Lower lobe of right lung (tissue), 2 donors: ENCODE measurements at regions not wholly inside any gene's neighbourhood (a gene's known extent, or its start where the extent isn't known, plus 50 kb on each side); places are given as distances from the start of the nearest gene placed in this dataset.

Experiments used
- ATAC-seq, 2 donors: fragments of 200-7000 bp; cut with Tn5 transposase; one replicate each; pipeline ENCODE4 v1.9.1; 2020 to 2022; ENCODE audit warnings: mild to moderate bottlenecking in 2 of 2, moderate library complexity in 2 of 2
- DNase-seq: peaks from one replicate; pipeline ENCODE4 v3.0.0-alpha.2; 2020
- H3K27ac ChIP-seq: fragments of 200-600 bp; one replicate; pipeline ENCODE4 v1.8.0; 2022
- H3K27me3 ChIP-seq: fragments of 200-600 bp; one replicate; pipeline ENCODE4 v1.8.0; 2022; ENCODE audit warnings: low read depth
- H3K36me3 ChIP-seq: fragments of 200-600 bp; one replicate; pipeline ENCODE4 v1.8.0; 2022; ENCODE audit warnings: mild to moderate bottlenecking
- H3K4me1 ChIP-seq: fragments of 200-600 bp; one replicate; pipeline ENCODE4 v1.8.0; 2022
- H3K4me3 ChIP-seq: fragments of 200-600 bp; one replicate; pipeline ENCODE4 v1.8.0; 2022; ENCODE audit warnings: mild to moderate bottlenecking
- H3K9me3 ChIP-seq: fragments of 200-600 bp; one replicate; pipeline ENCODE4 v1.8.0; 2022
- intact Hi-C: fragments of 100-400 bp; cut with DNase I; formaldehyde crosslinking; loops from one replicate; pipeline ENCODE4 v1.11.0; 2022
- TF ChIP-seq, protein P1 (sequence below): fragments of 200-600 bp; IDR thresholded peaks from one replicate; pipeline ENCODE4 v1.8.0; 2022; ENCODE audit warnings: antibody characterized with exemption, mild to moderate bottlenecking
- donor health status: DM: no; HTN: yes; CAD: no; lungs with severe emphysema.

DNA sequence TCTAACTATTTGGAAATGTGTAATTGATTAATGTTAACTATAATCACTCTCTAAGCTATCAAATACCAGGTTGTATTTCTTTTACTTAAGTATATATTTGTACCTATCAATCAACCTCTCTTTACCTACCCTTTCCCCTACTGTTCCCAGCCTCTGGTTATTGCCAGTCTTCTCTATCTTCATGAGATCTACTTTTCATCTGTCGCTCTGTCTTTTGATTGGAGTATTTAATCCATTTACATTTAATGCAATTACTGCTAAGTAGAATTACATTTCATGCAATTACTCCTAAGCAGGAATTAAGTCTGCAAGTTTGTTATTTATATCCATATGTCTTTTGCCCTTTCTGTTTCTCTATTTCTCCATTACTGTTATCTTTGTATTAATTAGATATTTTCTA lies 148.1 kb downstream of the MAT2B start:
- intact Hi-C loops = no loop called here
- Histone ChIP-seq H3K27me3 (no peaks in the 10 kb centered on the region), H3K27ac (no peak overlapping the region), H3K4me3 (no peak overlapping the region), H3K9me3 (peaks cover 5% of the 10 kb centered on the region), H3K36me3 (no peaks in the 10 kb centered on the region), H3K4me1 (no peaks in the 10 kb centered on the region)
- no peak for DNase-seq
- ATAC-seq = no peak
- TF ChIP-seq, protein P1, sequence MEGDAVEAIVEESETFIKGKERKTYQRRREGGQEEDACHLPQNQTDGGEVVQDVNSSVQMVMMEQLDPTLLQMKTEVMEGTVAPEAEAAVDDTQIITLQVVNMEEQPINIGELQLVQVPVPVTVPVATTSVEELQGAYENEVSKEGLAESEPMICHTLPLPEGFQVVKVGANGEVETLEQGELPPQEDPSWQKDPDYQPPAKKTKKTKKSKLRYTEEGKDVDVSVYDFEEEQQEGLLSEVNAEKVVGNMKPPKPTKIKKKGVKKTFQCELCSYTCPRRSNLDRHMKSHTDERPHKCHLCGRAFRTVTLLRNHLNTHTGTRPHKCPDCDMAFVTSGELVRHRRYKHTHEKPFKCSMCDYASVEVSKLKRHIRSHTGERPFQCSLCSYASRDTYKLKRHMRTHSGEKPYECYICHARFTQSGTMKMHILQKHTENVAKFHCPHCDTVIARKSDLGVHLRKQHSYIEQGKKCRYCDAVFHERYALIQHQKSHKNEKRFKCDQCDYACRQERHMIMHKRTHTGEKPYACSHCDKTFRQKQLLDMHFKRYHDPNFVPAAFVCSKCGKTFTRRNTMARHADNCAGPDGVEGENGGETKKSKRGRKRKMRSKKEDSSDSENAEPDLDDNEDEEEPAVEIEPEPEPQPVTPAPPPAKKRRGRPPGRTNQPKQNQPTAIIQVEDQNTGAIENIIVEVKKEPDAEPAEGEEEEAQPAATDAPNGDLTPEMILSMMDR = no peak

GRCh38 chr5:163658702-163659567 lies 153.5 kb downstream of the MAT2B start:
- Histone ChIP-seq H3K4me1 (no peaks in the 10 kb centered on the region), H3K27ac (no peak overlapping the region), H3K4me3 (no peak overlapping the region), H3K9me3 (no peaks in the 10 kb centered on the region), H3K27me3 (no peaks in the 10 kb centered on the region), H3K36me3 (no peaks in the 10 kb centered on the region)
- ATAC-seq = no peak
- intact Hi-C loops = no loop called here
- DNase-seq = no peak
- TF ChIP-seq, protein P1 = no peak

DNA sequence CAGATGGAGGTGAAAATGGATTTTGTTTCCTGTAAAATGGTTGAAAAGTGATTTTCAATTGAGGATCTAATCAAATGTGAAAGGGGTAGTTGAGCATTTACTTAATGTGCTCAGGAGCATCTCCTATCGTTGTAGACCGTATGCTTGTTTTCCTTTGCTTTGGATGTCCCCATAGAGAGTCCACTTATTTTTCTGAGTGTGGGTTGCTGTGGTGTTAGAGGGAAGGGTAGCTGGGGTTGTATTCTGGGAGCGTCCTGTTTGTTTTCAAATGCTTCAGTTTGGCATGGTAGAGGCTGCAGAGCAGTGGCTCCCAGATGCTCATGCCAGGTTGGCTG lies 154.1 kb downstream of the MAT2B start:
- H3K4me3 ChIP-seq = no peak overlapping the region
- no peak for ATAC-seq
- H3K27ac ChIP-seq = no peak overlapping the region

GRCh38 chr5:163660486-163660885 lies 155.1 kb downstream of the MAT2B start:
- H3K4me1 ChIP-seq = no peaks in the 10 kb centered on the region
- no peak overlapping the region for H3K27ac ChIP-seq
- no peak overlapping the region for H3K4me3 ChIP-seq
- no peaks in the 10 kb centered on the region for H3K36me3 ChIP-seq
- ATAC-seq = no peak
- TF ChIP-seq, protein P1 = no peak
- intact Hi-C loops = no loop called here
- H3K9me3 ChIP-seq = no peaks in the 10 kb centered on the region
- no peak for DNase-seq
- H3K27me3 ChIP-seq = no peaks in the 10 kb centered on the region

More for the DNA sequence above, 154.1 kb downstream of the MAT2B start:
- H3K9me3 ChIP-seq = no peaks in the 10 kb centered on the region
- no peaks in the 10 kb centered on the region for H3K36me3 ChIP-seq
- DNase-seq = no peak
- TF ChIP-seq, protein P1 = no peak
- intact Hi-C loops = no loop called here
- no peaks in the 10 kb centered on the region for H3K4me1 ChIP-seq
- no peaks in the 10 kb centered on the region for H3K27me3 ChIP-seq

DNA sequence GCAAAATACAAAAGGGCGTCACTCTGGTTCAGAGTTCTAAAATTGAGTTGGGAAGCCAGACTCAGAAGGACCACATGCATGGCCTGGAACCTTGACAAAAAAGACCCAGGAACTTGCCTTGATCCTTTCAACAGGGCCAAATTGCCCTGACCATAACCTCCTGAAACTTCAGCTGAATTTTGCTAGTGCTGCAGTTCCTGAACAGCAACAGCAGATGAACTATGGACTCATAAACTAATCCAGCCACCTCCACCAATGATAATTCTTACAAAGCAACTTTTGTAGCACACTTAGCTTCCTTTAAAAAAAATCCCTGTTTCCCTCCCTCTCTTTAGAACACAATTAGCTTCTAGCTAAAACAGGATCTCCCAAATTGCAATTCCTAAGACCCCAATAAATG lies 155.9 kb downstream of the MAT2B start:
- intact Hi-C loops = no loop called here
- no peaks in the 10 kb centered on the region for H3K4me1 ChIP-seq
- no peak for ATAC-seq
- no peak overlapping the region for H3K4me3 ChIP-seq
- H3K36me3 ChIP-seq = no peaks in the 10 kb centered on the region
- TF ChIP-seq, protein P1 = no peak
- H3K27me3 ChIP-seq = no peaks in the 10 kb centered on the region
- no peak for DNase-seq
- H3K9me3 ChIP-seq = no peaks in the 10 kb centered on the region
- no peak overlapping the region for H3K27ac ChIP-seq
